ENCODE measurements at regions not wholly inside any gene's neighbourhood (a gene's known extent, or its start where the extent isn't known, plus 50 kb on each side); places are given as distances from the start of the nearest gene placed in this dataset.
"Not testable (repeated sequence)": the region's sequence is repeated elsewhere in the genome, so short reads cannot be mapped to it uniquely, and the experiment has no call there.

GRCh38 chr15:38128341-38128781, 124.3 kb upstream of the SPRED1 start:
- DNase-seq (ENCODE audit: low spot score) = no peak

- DNase-seq (ENCODE audit: low spot score) = no peak
These were observed 123.7 kb upstream of the SPRED1 start for GRCh38 chr15:38128921-38129320.

GRCh38 chr15:38129531-38130204, 123.0 kb upstream of the SPRED1 start:
- peak; percentile 51 for DNase-seq (ENCODE audit: low spot score)

- no peak for DNase-seq (ENCODE audit: low spot score)
These were observed 122.5 kb upstream of the SPRED1 start for GRCh38 chr15:38130205-38130567.

GRCh38 chr15:38130740-38131498, 121.7 kb upstream of the SPRED1 start:
- peak; percentile 69 for DNase-seq (ENCODE audit: low spot score)

GRCh38 chr15:38134252-38134651, 118.4 kb upstream of the SPRED1 start:
- DNase-seq (ENCODE audit: low spot score) = no peak

GRCh38 chr15:38142195-38142594, 110.4 kb upstream of the SPRED1 start:
- DNase-seq (ENCODE audit: low spot score) = not testable (repeated sequence)

- DNase-seq (ENCODE audit: low spot score) = no peak
These were observed 107.7 kb upstream of the SPRED1 start for GRCh38 chr15:38144921-38145320.

- peak; percentile 73 for DNase-seq (ENCODE audit: low spot score)
These were observed 107.0 kb upstream of the SPRED1 start for GRCh38 chr15:38145651-38146111.

GRCh38 chr15:38147246-38147645, 105.4 kb upstream of the SPRED1 start:
- no peak for DNase-seq (ENCODE audit: low spot score)

GRCh38 chr15:38148471-38148870, 104.2 kb upstream of the SPRED1 start:
- DNase-seq (ENCODE audit: low spot score) = no peak

GRCh38 chr15:38149315-38149714, 103.3 kb upstream of the SPRED1 start:
- no peak for DNase-seq (ENCODE audit: low spot score)

- DNase-seq (ENCODE audit: low spot score) = no peak
These were observed 102.5 kb upstream of the SPRED1 start for GRCh38 chr15:38150148-38150547.

GRCh38 chr15:38150794-38151193, 101.8 kb upstream of the SPRED1 start:
- DNase-seq (ENCODE audit: low spot score) = no peak

GRCh38 chr15:38153781-38154180, 98.9 kb upstream of the SPRED1 start:
- no peak for DNase-seq (ENCODE audit: low spot score)

GRCh38 chr15:38154255-38154654, 98.4 kb upstream of the SPRED1 start:
- DNase-seq (ENCODE audit: low spot score) = no peak

GRCh38 chr15:38154837-38155236, 97.8 kb upstream of the SPRED1 start:
- no peak for DNase-seq (ENCODE audit: low spot score)

- DNase-seq (ENCODE audit: low spot score) = no peak
These were observed 89.0 kb upstream of the SPRED1 start for GRCh38 chr15:38163658-38164057.

- DNase-seq (ENCODE audit: low spot score) = no peak
These were observed 88.6 kb upstream of the SPRED1 start for GRCh38 chr15:38164061-38164460.

- no peak for DNase-seq (ENCODE audit: low spot score)
These were observed 88.1 kb upstream of the SPRED1 start for GRCh38 chr15:38164507-38164906.

GRCh38 chr15:38168467-38169070, 84.1 kb upstream of the SPRED1 start:
- no peak for DNase-seq (ENCODE audit: low spot score)

- DNase-seq (ENCODE audit: low spot score) = no peak
These were observed 80.7 kb upstream of the SPRED1 start for GRCh38 chr15:38171973-38172372.

- no peak for DNase-seq (ENCODE audit: low spot score)
These were observed 77.9 kb upstream of the SPRED1 start for GRCh38 chr15:38174691-38175090.
